HG03520 (cell line): ENCODE measurements at regions not wholly inside any gene's neighbourhood (a gene's known extent, or its start where the extent isn't known, plus 50 kb on each side); places are given as distances from the start of the nearest gene placed in this dataset.

Experiments
- ATAC-seq: cut with Tn5 transposase; IDR thresholded peaks from one replicate; pipeline ENCODE4 v1.9.1; 2021; ENCODE audit warnings: mild to moderate bottlenecking, moderate library complexity; ENCODE audit not compliant: unreplicated experiment

- ATAC-seq = no peak
These were observed 271.0 kb upstream of the ADAMTSL1 start for GRCh38 chr9:18202924-18203323.

- no peak for ATAC-seq
These were observed 266.2 kb upstream of the ADAMTSL1 start for GRCh38 chr9:18207735-18208134.

GRCh38 chr9:18208166-18209059 is 265.5 kb upstream of the ADAMTSL1 start:
- ATAC-seq = no peak

- no peak for ATAC-seq
These were observed 258.3 kb upstream of the ADAMTSL1 start for GRCh38 chr9:18215626-18216025.

- no peak for ATAC-seq
These were observed 257.6 kb upstream of the ADAMTSL1 start for GRCh38 chr9:18216376-18216775.

- ATAC-seq = no peak
These were observed 245.9 kb upstream of the ADAMTSL1 start for GRCh38 chr9:18228101-18228500.

GRCh38 chr9:18229992-18230676 is 243.8 kb upstream of the ADAMTSL1 start:
- ATAC-seq = no peak

- ATAC-seq = no peak
These were observed 240.6 kb upstream of the ADAMTSL1 start for GRCh38 chr9:18233311-18233710.

- ATAC-seq = no peak
These were observed 240.0 kb upstream of the ADAMTSL1 start for GRCh38 chr9:18233776-18234445.

- no peak for ATAC-seq
These were observed 238.6 kb upstream of the ADAMTSL1 start for GRCh38 chr9:18235181-18235908.

- no peak for ATAC-seq
These were observed 237.6 kb upstream of the ADAMTSL1 start for GRCh38 chr9:18236336-18236735.

- ATAC-seq = no peak
These were observed 236.2 kb upstream of the ADAMTSL1 start for GRCh38 chr9:18237776-18238175.

- ATAC-seq = no peak
These were observed 235.7 kb upstream of the ADAMTSL1 start for GRCh38 chr9:18238254-18238653.

- ATAC-seq = no peak
These were observed 235.1 kb upstream of the ADAMTSL1 start for GRCh38 chr9:18238752-18239447.

- ATAC-seq = no peak
These were observed 233.7 kb upstream of the ADAMTSL1 start for GRCh38 chr9:18240213-18240612.

- no peak for ATAC-seq
These were observed 228.0 kb upstream of the ADAMTSL1 start for GRCh38 chr9:18245911-18246310.

- ATAC-seq = no peak
These were observed 223.9 kb upstream of the ADAMTSL1 start for GRCh38 chr9:18250053-18250452.

- ATAC-seq = no peak
These were observed 220.0 kb upstream of the ADAMTSL1 start for GRCh38 chr9:18253950-18254349.

- ATAC-seq = peak; percentile 94
These were observed 218.8 kb upstream of the ADAMTSL1 start for GRCh38 chr9:18255158-18255629.

GRCh38 chr9:18255747-18256146 is 218.2 kb upstream of the ADAMTSL1 start:
- no peak for ATAC-seq
